ENCODE measurements at regions not wholly inside any gene's neighbourhood (a gene's known extent, or its start where the extent isn't known, plus 50 kb on each side); places are given as distances from the start of the nearest gene placed in this dataset.

DNA sequence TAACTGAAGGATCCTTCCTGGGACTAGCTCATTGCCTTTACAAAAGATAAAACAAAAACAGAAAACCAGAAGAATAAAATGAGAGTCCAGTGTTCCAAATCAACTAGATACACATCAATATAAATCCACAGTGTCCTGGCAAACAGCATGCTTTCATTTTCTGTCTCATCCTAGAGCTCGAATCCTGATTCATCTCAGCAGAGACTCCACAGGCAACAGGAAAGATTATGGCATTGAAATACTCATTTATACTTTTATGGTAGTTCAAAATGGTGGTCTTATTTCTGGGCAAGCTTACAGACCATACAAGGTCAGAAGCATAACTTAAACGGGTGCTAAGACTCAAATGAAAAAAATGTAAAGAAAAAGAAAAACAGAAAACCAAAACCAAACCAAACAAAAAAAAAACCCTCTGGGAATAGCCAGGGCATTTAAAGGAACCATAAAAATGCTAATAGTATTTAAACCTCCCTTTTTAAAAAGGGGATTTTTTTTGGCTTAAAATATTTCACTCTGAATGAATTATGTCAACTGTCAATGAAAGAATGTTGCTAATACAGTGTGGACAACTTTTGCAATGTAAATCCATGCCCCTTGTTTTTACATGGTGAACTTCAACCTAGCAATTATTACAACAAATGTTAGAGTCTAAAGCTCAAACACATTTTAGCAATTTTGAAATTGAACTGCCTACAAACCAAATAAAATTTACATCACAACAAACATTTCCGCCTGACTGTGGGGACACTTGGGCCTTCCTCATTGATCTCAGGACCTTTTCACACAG, 57.9 kb downstream of the GPR101 start:
- Histone ChIP-seq H3K27me3 (ENCODE audit: control insufficient read depth, insufficient read depth, low read length) (no peaks in the 10 kb centered on the region), H3K4me1 (ENCODE audit: control insufficient read depth, insufficient read depth, low read length) (no peaks in the 10 kb centered on the region), H3K4me3 (ENCODE audit: low read length) (no peak overlapping the region), H3K27ac (ENCODE audit: low read length) (no peak overlapping the region), H3K9me3 (replicated peaks; ENCODE audit: control insufficient read depth, low read depth, low read length) (no peaks in the 10 kb centered on the region), H3K36me3 (ENCODE audit: control insufficient read depth, insufficient read depth, low read length) (no peaks in the 10 kb centered on the region)
- DNase-seq = no peak
- WGBS (ENCODE audit: insufficient coverage) = 83% methylated on average over 1 of the region's 3 CpGs

DNA sequence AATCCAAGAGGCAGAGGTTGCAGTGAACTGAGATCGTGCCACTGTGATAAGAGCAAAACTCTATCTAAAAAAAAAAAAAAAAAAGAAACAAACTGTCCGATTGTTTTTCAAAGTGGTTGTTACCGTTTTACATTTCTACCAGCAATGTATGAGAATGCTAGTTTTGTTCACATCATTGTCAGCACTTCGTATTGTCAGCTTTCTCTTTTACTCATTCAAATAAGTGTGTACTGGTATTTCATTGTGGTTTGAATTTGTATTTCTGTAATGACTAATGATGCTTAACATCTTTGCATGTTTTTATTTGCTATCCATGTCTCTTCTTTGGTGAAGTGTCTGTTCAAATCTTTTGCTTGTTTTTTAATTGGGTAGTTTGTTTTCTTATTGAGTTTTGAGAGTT, 65.8 kb downstream of the GPR101 start:
- Histone ChIP-seq H3K27me3 (ENCODE audit: control insufficient read depth, insufficient read depth, low read length) (no peaks in the 10 kb centered on the region), H3K9me3 (replicated peaks; ENCODE audit: control insufficient read depth, low read depth, low read length) (no peaks in the 10 kb centered on the region), H3K36me3 (ENCODE audit: control insufficient read depth, insufficient read depth, low read length) (no peaks in the 10 kb centered on the region), H3K4me3 (ENCODE audit: low read length) (no peak overlapping the region), H3K27ac (ENCODE audit: low read length) (no peak overlapping the region), H3K4me1 (ENCODE audit: control insufficient read depth, insufficient read depth, low read length) (no peaks in the 10 kb centered on the region)
- WGBS (ENCODE audit: insufficient coverage) = no CpG with 5 or more reads among the region's 4 CpGs
- DNase-seq = no peak

DNA sequence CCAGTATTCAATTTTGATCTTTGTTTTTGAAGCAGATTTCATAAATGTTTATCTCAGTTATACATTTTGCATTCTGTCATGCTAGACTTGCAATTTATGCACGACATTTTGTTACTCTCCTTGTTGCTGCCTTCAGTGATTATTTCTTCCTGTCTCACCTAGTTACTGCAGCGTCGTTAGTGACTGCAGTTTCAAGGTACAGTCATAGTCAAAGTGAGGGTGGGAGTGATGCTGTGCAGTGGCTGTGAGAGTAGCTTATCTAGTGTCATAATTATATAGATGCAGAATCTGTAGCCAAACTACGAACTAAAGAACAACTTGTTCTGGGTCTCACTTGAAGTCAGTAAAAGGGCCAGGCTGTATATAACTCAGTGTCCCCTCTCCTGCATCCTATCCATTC, 69.8 kb downstream of the GPR101 start:
- H3K9me3 ChIP-seq (replicated peaks; ENCODE audit: control insufficient read depth, low read depth, low read length) = no peaks in the 10 kb centered on the region
- H3K4me3 ChIP-seq (ENCODE audit: low read length) = no peak overlapping the region
- H3K27ac ChIP-seq (ENCODE audit: low read length) = no peak overlapping the region
- no peak for DNase-seq
- H3K4me1 ChIP-seq (ENCODE audit: control insufficient read depth, insufficient read depth, low read length) = no peaks in the 10 kb centered on the region
- no peaks in the 10 kb centered on the region for H3K27me3 ChIP-seq (ENCODE audit: control insufficient read depth, insufficient read depth, low read length)
- WGBS (ENCODE audit: insufficient coverage) = no CpG with 5 or more reads among the region's 4 CpGs
- H3K36me3 ChIP-seq (ENCODE audit: control insufficient read depth, insufficient read depth, low read length) = no peaks in the 10 kb centered on the region

DNA sequence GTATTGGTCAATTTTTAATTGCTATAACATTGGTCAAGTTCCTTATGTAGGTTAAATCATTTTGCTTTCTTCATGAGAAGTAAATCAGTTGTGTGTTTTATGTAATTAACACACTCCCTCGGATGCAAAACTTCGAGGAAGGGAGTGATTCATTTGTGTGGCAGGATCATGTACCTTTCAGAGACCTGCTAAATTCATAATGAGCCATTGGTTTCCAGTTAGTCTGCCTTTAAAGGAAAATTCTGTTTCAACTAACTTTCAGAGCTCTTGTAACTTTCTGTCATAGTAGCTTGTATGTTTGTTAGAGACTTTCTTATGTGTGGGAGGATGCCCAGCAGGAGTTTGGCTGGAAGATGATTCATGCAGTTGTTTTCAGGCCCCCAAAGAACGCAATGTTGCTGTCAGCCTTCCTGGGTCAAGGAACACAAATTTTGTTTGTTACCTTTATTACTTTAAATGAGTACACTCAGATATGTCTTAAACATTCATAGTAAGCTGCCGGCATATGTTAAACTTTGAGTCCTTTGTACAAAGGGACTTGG, 72.1 kb downstream of the GPR101 start:
- Histone ChIP-seq H3K27ac (ENCODE audit: low read length) (no peak overlapping the region), H3K9me3 (replicated peaks; ENCODE audit: control insufficient read depth, low read depth, low read length) (no peaks in the 10 kb centered on the region), H3K4me1 (ENCODE audit: control insufficient read depth, insufficient read depth, low read length) (no peaks in the 10 kb centered on the region), H3K4me3 (ENCODE audit: low read length) (no peak overlapping the region), H3K36me3 (ENCODE audit: control insufficient read depth, insufficient read depth, low read length) (no peaks in the 10 kb centered on the region), H3K27me3 (ENCODE audit: control insufficient read depth, insufficient read depth, low read length) (no peaks in the 10 kb centered on the region)
- WGBS (ENCODE audit: insufficient coverage) = no CpG with 5 or more reads among the region's 4 CpGs
- no peak for DNase-seq

- Histone ChIP-seq H3K4me1 (ENCODE audit: control insufficient read depth, insufficient read depth, low read length) (no peaks in the 10 kb centered on the region), H3K27ac (ENCODE audit: low read length) (no peak overlapping the region), H3K9me3 (replicated peaks; ENCODE audit: control insufficient read depth, low read depth, low read length) (no peaks in the 10 kb centered on the region), H3K27me3 (ENCODE audit: control insufficient read depth, insufficient read depth, low read length) (peaks cover 3% of the 10 kb centered on the region), H3K36me3 (ENCODE audit: control insufficient read depth, insufficient read depth, low read length) (no peaks in the 10 kb centered on the region), H3K4me3 (ENCODE audit: low read length) (no peak overlapping the region)
- DNase-seq = peak; percentile 43
- WGBS (ENCODE audit: insufficient coverage) = no CpG with 5 or more reads among the region's 4 CpGs
These were observed 74.4 kb upstream of the RBMX start for GRCh38 chrX:136954930-136955329.

DNA sequence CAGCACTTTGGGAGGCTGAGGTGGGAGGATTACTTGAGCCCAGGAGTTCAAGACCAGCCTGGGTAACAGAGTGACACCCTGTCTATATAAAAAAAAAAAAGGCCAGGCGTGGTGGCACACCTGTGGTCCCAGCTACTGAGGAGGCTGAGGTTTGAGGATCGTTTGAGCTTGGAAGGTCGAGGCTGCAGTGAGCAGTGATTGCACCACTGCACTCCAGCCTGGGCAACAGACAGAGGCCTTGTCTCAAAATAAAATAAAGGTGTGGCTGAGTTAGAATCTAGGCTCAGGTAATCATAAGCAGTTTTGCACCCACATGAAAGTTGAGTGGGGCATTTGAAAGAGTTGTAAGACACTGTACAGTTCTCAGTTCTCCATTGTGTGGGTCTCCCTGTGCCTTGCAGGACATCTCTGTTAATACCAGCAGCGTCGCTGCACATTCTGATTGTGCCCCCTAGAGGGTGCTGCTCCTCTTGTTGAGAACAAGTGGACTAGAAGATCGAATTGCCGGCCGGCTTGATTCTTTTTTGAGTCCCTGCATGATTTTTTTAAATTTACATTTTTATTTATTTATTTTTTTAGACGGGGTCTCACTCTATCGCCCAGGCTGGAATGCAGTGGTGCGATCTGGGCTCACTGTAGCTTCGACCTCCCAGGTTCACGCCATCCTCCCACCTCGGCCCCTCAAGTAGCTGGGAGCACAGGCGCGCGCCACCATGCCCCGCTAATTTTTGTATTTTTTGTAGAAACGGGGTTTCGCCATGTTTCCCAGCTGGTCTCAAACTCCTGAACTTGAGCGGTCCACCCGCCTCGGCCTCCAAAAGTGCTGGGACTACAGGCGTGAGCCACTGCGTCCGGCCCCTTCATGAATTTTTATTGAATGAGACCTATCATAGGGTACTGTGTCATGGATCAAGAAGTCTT, 73.6 kb upstream of the RBMX start:
- Histone ChIP-seq H3K4me1 (ENCODE audit: control insufficient read depth, insufficient read depth, low read length) (no peaks in the 10 kb centered on the region), H3K9me3 (replicated peaks; ENCODE audit: control insufficient read depth, low read depth, low read length) (no peaks in the 10 kb centered on the region), H3K36me3 (ENCODE audit: control insufficient read depth, insufficient read depth, low read length) (no peaks in the 10 kb centered on the region), H3K27ac (ENCODE audit: low read length) (no peak overlapping the region), H3K4me3 (ENCODE audit: low read length) (no peak overlapping the region), H3K27me3 (ENCODE audit: control insufficient read depth, insufficient read depth, low read length) (peaks cover 3% of the 10 kb centered on the region)
- WGBS (ENCODE audit: insufficient coverage) = 69% methylated on average over 22 of the region's 26 CpGs
- DNase-seq = peak; percentile 64

- WGBS (ENCODE audit: insufficient coverage) = 57% methylated on average over 1 of the region's 4 CpGs
- Histone ChIP-seq H3K36me3 (ENCODE audit: control insufficient read depth, insufficient read depth, low read length) (no peaks in the 10 kb centered on the region), H3K27me3 (ENCODE audit: control insufficient read depth, insufficient read depth, low read length) (peaks cover 3% of the 10 kb centered on the region), H3K9me3 (replicated peaks; ENCODE audit: control insufficient read depth, low read depth, low read length) (no peaks in the 10 kb centered on the region), H3K4me1 (ENCODE audit: control insufficient read depth, insufficient read depth, low read length) (no peaks in the 10 kb centered on the region), H3K4me3 (ENCODE audit: low read length) (no peak overlapping the region), H3K27ac (ENCODE audit: low read length) (no peak overlapping the region)
- peak; percentile 4 for DNase-seq
These were observed 69.7 kb upstream of the RBMX start for GRCh38 chrX:136950211-136950610.

DNA sequence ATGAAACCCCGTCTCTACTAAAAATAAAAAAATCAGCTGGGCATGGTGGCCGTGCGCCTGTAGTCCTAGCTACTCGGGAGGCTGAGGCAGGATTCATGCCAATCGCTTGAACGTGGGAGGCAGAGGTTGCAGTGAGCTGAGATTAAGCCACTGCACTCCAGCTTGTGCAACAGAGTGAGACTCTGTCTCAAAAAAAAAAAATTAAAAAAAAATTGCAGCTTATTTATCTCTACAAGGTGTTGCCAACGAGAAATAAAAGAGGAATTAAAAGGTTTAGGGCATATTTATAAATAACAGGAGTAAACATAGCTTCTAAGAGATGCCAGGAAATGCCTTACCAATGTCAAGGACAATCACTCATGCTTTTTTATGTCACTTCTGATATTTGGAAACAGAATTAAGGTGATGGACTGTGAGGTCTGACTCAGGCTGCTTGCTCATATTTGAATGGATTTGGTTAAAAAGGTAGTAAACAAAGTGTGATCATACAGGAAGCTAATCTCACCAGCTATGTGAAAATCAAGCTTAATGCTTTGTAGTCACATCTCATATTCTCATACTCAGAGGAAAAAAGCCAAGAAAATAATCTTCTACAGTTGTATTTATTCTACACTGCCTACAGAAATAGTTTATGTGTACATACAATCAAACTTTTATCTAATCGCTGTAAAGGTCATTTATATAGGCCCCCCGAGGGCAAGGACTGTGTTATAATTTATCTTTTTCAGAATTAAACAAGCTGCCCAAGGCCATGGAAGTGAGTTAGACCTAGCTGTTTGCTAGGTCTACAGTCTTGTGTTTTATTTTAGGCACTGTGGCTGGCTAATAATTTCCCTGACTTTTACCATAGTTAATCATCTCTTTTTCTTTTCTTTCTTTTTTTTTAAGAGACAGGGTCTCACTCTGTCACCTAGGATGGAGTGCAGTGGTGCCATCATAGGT, 61.1 kb upstream of the RBMX start:
- no peaks in the 10 kb centered on the region for H3K27me3 ChIP-seq (ENCODE audit: control insufficient read depth, insufficient read depth, low read length)
- WGBS (ENCODE audit: insufficient coverage) = 86% methylated on average over 4 of the region's 9 CpGs
- H3K36me3 ChIP-seq (ENCODE audit: control insufficient read depth, insufficient read depth, low read length) = no peaks in the 10 kb centered on the region
- H3K9me3 ChIP-seq (replicated peaks; ENCODE audit: control insufficient read depth, low read depth, low read length) = no peaks in the 10 kb centered on the region
- no peak overlapping the region for H3K4me3 ChIP-seq (ENCODE audit: low read length)
- DNase-seq = no peak
- no peaks in the 10 kb centered on the region for H3K4me1 ChIP-seq (ENCODE audit: control insufficient read depth, insufficient read depth, low read length)
- H3K27ac ChIP-seq (ENCODE audit: low read length) = no peak overlapping the region

DNA sequence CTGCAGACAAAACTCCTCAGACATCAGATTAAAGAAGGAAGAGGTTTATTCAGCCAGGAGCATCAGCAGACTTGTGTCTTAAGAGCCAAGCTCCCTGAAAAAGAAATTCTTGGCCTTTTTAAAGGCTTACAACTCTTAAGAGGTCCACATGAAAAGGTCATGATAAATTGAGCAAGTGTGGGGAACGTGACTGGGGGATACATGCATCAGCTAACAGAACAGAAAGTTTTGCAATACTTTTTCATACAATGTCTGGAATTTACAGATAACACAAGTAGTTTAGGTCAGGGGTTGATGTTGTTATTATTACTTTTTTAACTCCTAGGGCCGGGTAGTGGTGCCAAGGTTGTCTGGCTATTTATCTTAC, 55.6 kb upstream of the RBMX start:
- no peak overlapping the region for H3K4me3 ChIP-seq (ENCODE audit: low read length)
- no peaks in the 10 kb centered on the region for H3K9me3 ChIP-seq (replicated peaks; ENCODE audit: control insufficient read depth, low read depth, low read length)
- no peaks in the 10 kb centered on the region for H3K36me3 ChIP-seq (ENCODE audit: control insufficient read depth, insufficient read depth, low read length)
- peaks cover 2% of the 10 kb centered on the region for H3K27me3 ChIP-seq (ENCODE audit: control insufficient read depth, insufficient read depth, low read length)
- no CpG with 5 or more reads among the region's 2 CpGs for WGBS (ENCODE audit: insufficient coverage)
- H3K27ac ChIP-seq (ENCODE audit: low read length) = no peak overlapping the region
- H3K4me1 ChIP-seq (ENCODE audit: control insufficient read depth, insufficient read depth, low read length) = no peaks in the 10 kb centered on the region
- no peak for DNase-seq

All from muscle of leg (tissue), 3 donors.